HepG2 (cell line): ENCODE measurements at regions not wholly inside any gene's neighbourhood (a gene's known extent, or its start where the extent isn't known, plus 50 kb on each side); places are given as distances from the start of the nearest gene placed in this dataset.

ENCODE experiments used
- ELF1 ChIP-seq: sonication (generic); formaldehyde crosslinking; IDR thresholded peaks from 2 replicates; pipeline ENCODE4 v1.4.0; 2020; ENCODE audit warnings: missing genetic modification reagents
- IRF9 ChIP-seq: sonication (generic); formaldehyde crosslinking; IDR thresholded peaks from 2 replicates; pipeline ENCODE4 v1.8.0; 2022; ENCODE audit warnings: missing genetic modification reagents, mild to moderate bottlenecking, borderline replicate concordance
- NFIC ChIP-seq: IDR thresholded peaks from 2 replicates; pipeline ENCODE4 v1.6.1; 2012; ENCODE audit warnings: mild to moderate bottlenecking, low read length, inconsistent platforms
- RNF219 ChIP-seq: sonication (generic); formaldehyde crosslinking; IDR thresholded peaks from 2 replicates; pipeline ENCODE4 v1.5.0; 2020; ENCODE audit warnings: mild to moderate bottlenecking, missing genetic modification reagents
- SMAD9 ChIP-seq: sonication (generic); formaldehyde crosslinking; IDR thresholded peaks from 2 replicates; pipeline ENCODE4 v1.5.1; 2020; ENCODE audit warnings: mild to moderate bottlenecking, missing genetic modification reagents
- ZFYVE20 ChIP-seq: sonication (generic); formaldehyde crosslinking; IDR thresholded peaks from 2 replicates; pipeline ENCODE4 v1.8.0; 2023; ENCODE audit warnings: low read depth, mild to moderate bottlenecking, moderate library complexity, missing genetic modification reagents, borderline replicate concordance
- ZNF224 ChIP-seq: sonication (generic); formaldehyde crosslinking; IDR thresholded peaks from 2 replicates; pipeline ENCODE4 v1.5.0; 2020; ENCODE audit warnings: mild to moderate bottlenecking, missing genetic modification reagents
- ZNF512B ChIP-seq: sonication (generic); formaldehyde crosslinking; IDR thresholded peaks from 2 replicates; pipeline ENCODE4 v1.5.1; 2020; ENCODE audit warnings: missing genetic modification reagents, mild to moderate bottlenecking, borderline replicate concordance
- ZNF530 ChIP-seq: sonication (generic); formaldehyde crosslinking; IDR thresholded peaks from 2 replicates; pipeline ENCODE4 v1.5.0; 2020; ENCODE audit warnings: low read depth, mild to moderate bottlenecking, missing genetic modification reagents
- ZNF569 ChIP-seq: sonication (generic); formaldehyde crosslinking; IDR thresholded peaks from 2 replicates; pipeline ENCODE4 v1.5.0; 2020; ENCODE audit warnings: mild to moderate bottlenecking, missing genetic modification reagents, moderate library complexity, borderline replicate concordance
- ZNF607 ChIP-seq: sonication (generic); formaldehyde crosslinking; IDR thresholded peaks from 2 replicates; pipeline ENCODE4 v1.5.1; 2020; ENCODE audit warnings: missing genetic modification reagents, mild to moderate bottlenecking, borderline replicate concordance
- ZNF614 ChIP-seq: IDR thresholded peaks from 2 replicates; pipeline ENCODE4 v1.6.1; 2018; ENCODE audit warnings: missing biosample characterization, missing genetic modification reagents, inconsistent platforms, borderline replicate concordance
- ZNF768 ChIP-seq: sonication (generic); formaldehyde crosslinking; IDR thresholded peaks from 2 replicates; pipeline ENCODE4 v1.4.0; 2020; ENCODE audit warnings: missing genetic modification reagents
- ZSCAN31 ChIP-seq: sonication (generic); formaldehyde crosslinking; IDR thresholded peaks from 2 replicates; pipeline ENCODE4 v1.5.0; 2020; ENCODE audit warnings: low read depth, mild to moderate bottlenecking, missing genetic modification reagents

GRCh38 chr21:14880922-14881321 lies 183.9 kb downstream of the NRIP1 start (continued):
- TF ChIP-seq RNF219 (CRISPR knock-in tag) (no peak), NFIC (no peak), ZNF512B (CRISPR knock-in tag) (no peak), ZNF569 (CRISPR knock-in tag) (no peak), ZNF530 (CRISPR knock-in tag) (no peak), ZNF224 (no peak), ZFYVE20 (no peak), ZNF607 (CRISPR knock-in tag) (no peak), ZSCAN31 (CRISPR knock-in tag) (no peak), IRF9 (CRISPR knock-in tag) (no peak), ZNF614 (no peak), ELF1 (CRISPR knock-in tag) (no peak), SMAD9 (CRISPR knock-in tag) (no peak), ZNF768 (CRISPR knock-in tag) (no peak)
